GM19372 (cell line): ENCODE measurements at regions not wholly inside any gene's neighbourhood (a gene's known extent, or its start where the extent isn't known, plus 50 kb on each side); places are given as distances from the start of the nearest gene placed in this dataset.
"Not testable (repeated sequence)": the region's sequence is repeated elsewhere in the genome, so short reads cannot be mapped to it uniquely, and the experiment has no call there.

Source experiments
- ATAC-seq: cut with Tn5 transposase; IDR thresholded peaks from one replicate; pipeline ENCODE4 v1.9.1; 2021; ENCODE audit warnings: mild to moderate bottlenecking, low read depth, moderate library complexity; ENCODE audit not compliant: unreplicated experiment

- ATAC-seq = not testable (repeated sequence)
Measured at GRCh38 chr6:104446101-104447080, 413.3 kb downstream of the HACE1 start.

- ATAC-seq = no peak
Measured at GRCh38 chr6:104434519-104434918, 425.2 kb downstream of the HACE1 start.

- no peak for ATAC-seq
Measured at GRCh38 chr6:104431096-104431495, 428.6 kb downstream of the HACE1 start.

DNA sequence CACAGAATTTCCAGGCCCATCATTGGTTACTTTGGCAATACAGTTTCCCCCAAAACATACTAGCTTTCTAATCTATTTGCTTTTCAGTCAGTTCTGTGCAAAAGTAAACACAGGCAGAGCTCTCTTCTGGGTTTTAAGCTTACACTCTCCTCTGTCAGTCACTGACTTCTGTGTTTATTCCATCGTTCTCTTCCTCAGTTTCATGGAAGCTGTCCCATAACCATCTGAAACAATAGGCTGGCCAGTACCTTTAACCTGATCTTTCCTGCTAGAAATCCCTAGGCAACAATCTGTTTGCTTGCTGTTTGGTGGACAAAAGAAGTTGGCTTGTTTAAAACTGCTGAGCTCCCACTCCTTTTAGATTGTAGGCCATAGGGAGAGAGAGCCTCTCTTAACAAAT, 431.5 kb downstream of the HACE1 start:
- no peak for ATAC-seq

DNA sequence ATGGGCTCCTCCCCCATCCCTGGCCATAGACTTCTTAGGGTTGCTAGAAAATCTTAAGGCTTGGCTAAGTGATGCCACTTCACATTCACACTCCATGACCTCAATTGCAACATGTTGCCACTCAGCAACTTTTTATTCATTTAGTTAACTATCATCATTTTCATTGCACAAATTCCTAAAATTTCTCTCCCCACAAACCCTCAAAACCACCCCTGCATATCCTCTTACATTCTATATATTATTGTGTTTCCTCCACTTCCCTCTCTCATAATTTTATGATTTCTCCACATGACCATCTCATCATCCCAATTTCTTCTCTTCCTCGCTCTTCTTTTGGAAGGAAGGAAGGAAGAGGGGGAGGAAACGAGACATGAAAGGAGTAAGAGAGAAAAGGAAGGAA, 436.0 kb downstream of the HACE1 start:
- ATAC-seq = no peak

DNA sequence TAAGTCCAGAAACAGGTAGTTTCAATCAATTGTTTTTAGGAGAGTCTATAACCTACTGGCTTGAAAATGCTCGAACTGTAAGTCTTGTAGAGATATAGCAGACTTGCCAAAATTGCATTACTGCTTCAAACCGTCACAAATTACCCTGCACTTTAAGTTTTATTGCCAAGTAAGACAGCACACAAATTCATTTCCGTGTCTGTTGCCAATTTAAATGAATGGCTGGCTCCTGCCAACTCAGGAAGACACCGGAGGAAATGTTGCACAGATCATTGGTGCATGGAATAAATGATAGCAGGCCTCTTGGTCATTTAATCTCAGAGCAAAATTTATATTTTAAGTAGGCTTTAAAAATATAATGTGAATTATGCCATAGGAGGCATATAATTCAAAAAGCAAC, 438.1 kb downstream of the HACE1 start:
- ATAC-seq = no peak

DNA sequence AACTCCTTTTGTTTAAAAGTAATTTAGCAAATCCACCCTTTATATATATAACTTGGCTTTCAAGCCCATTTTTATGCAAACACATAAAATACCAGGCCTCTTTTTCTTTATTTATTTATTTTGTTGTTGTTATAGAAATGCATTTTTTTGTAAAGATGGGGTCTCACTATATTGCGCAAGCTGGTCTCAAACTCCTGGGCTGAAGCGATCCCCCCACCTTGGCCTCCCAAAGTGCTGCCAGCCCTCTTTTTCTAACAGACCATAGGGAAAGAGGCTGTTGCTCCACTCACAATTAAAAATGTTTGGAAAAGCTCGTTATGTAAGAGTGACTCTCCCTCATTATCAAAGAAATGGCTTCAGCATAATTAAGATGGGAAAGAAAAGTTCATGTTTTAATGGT, 440.9 kb downstream of the HACE1 start:
- no peak for ATAC-seq

GRCh38 chr6:104418125-104418524, 441.6 kb downstream of the HACE1 start:
- no peak for ATAC-seq

GRCh38 chr6:104414723-104415122, 445.0 kb downstream of the HACE1 start:
- ATAC-seq = no peak

- no peak for ATAC-seq
Measured at GRCh38 chr6:104413767-104414166, 446.0 kb downstream of the HACE1 start.

GRCh38 chr6:104411302-104411701, 448.4 kb downstream of the HACE1 start:
- ATAC-seq = no peak

DNA sequence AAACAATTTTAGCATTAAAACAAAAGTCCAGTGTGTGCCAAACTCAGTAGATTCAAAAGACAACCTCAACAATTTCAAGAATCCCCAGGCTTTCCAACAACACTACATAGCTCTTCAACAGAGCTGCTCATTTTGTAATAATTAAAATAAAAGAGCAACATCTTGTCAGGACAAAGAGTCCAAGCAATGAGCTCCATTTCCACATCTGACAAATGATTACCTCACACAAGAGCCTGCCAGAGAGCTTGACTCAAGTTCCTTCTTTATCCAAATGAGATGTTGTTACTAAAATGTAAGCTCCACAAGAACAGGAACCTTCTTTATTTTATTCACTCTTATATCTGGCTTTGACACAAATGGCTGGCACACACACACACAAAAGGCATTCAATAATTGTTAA, 449.8 kb downstream of the HACE1 start:
- no peak for ATAC-seq

- no peak for ATAC-seq
Measured at GRCh38 chr6:104407957-104408356, 451.8 kb downstream of the HACE1 start.

- ATAC-seq = no peak
Measured at GRCh38 chr6:104404377-104404776, 455.3 kb downstream of the HACE1 start.

GRCh38 chr6:104402572-104402971, 457.1 kb downstream of the HACE1 start:
- ATAC-seq = no peak

DNA sequence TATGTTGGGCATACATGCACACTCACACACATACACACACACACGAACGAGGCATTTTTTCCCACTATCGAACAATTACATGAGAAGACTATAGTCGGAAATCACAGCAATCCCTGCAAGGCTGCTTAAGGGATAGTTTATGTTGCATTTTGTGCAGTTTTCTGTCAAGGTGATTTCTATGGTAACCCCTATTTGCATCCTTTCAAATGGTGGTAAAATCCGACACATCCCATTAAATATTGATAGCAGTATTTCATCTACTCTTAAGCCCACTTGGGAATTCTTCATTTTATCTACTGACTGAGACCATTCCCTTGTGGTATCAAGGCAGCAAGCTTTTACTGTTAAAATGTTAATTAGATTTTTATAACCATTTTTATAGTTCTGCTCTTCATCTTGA, 457.8 kb downstream of the HACE1 start:
- ATAC-seq = no peak

DNA sequence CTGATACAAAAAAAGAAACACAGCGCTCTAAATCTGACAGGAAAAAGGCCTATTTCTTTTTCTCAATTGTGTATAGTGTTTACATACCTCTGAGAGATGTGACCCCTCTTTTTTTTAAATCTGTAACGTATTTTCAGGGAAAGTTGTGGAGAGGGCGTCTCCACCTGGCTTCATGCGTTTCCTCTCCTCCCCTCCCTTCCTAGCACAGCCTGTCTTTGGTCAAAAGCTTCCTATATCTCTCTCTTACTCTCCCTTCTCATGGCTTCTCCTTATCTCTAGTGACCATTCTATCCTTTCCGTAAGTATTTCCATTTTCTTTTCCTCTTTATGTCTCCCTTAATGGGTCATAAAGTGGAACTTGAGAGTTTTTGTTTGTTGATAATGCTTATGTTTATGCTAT, 458.9 kb downstream of the HACE1 start:
- no peak for ATAC-seq

- ATAC-seq = no peak
Measured at GRCh38 chr6:104396077-104396476, 463.6 kb downstream of the HACE1 start.

DNA sequence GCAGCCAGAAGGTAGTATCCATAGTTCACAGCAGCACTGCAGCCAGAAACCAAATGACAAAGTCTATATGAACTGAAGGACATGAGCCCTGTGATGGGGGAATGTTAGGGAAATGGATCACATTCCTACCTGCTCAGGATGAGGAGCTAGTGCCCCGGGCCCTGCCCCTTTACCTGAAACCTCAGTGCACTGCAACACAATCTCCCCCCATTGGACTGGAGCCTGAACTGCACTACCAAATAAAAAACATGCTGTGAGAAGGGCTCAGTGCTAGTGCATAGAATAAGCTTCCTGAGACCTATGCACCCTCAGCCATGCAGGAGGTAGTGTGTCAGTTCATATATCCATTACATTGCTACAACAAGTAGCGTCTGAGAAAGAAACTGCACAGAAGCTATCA, 477.8 kb downstream of the HACE1 start:
- no peak for ATAC-seq

- no peak for ATAC-seq
Measured at GRCh38 chr6:104365451-104366234, 494.1 kb downstream of the HACE1 start.

GRCh38 chr6:104357928-104358327, 501.8 kb downstream of the HACE1 start:
- no peak for ATAC-seq

GRCh38 chr6:104356197-104356596, 503.5 kb downstream of the HACE1 start:
- no peak for ATAC-seq
